IPS-18a (cell line): ENCODE measurements at regions not wholly inside any gene's neighbourhood (a gene's known extent, or its start where the extent isn't known, plus 50 kb on each side); places are given as distances from the start of the nearest gene placed in this dataset.
"Not testable (repeated sequence)": the region's sequence is repeated elsewhere in the genome, so short reads cannot be mapped to it uniquely, and the experiment has no call there.

ENCODE experiments used
- H3K27ac ChIP-seq: one replicate; pipeline ENCODE4 v1.5.1; 2013; ENCODE audit warnings: low read length
- H3K27me3 ChIP-seq: one replicate; pipeline ENCODE4 v1.6.1; 2013; ENCODE audit warnings: mild to moderate bottlenecking, low read length; ENCODE audit not compliant: control insufficient read depth, insufficient read depth
- H3K36me3 ChIP-seq: one replicate; pipeline ENCODE4 v1.6.1; 2013; ENCODE audit warnings: low read depth, low read length; ENCODE audit not compliant: control insufficient read depth
- H3K4me1 ChIP-seq: one replicate; pipeline ENCODE4 v1.6.1; 2013; ENCODE audit warnings: low read depth, low read length; ENCODE audit not compliant: control insufficient read depth
- H3K4me3 ChIP-seq: one replicate; pipeline ENCODE4 v1.5.1; 2013; ENCODE audit warnings: low read length
- H3K9ac ChIP-seq: one replicate; pipeline ENCODE4 v1.6.1; 2013; ENCODE audit warnings: mild to moderate bottlenecking, low read length, moderate library complexity
- H3K9me3 ChIP-seq: one replicate; pipeline ENCODE4 v1.6.1; 2013; ENCODE audit warnings: low read depth, low read length; ENCODE audit not compliant: control insufficient read depth

GRCh38 chr3:18558507-18558906 lies 133.4 kb upstream of the SATB1 start:
- no peaks in the 10 kb centered on the region for H3K27me3 ChIP-seq
- no peaks in the 10 kb centered on the region for H3K9me3 ChIP-seq
- peaks cover 5% of the 10 kb centered on the region for H3K4me1 ChIP-seq
- H3K4me3 ChIP-seq, result no peak overlapping the region
- no peak overlapping the region for H3K27ac ChIP-seq
- no peak overlapping the region for H3K9ac ChIP-seq
- no peaks in the 10 kb centered on the region for H3K36me3 ChIP-seq

- Histone ChIP-seq H3K9ac (no peak overlapping the region), H3K27ac (no peak overlapping the region), H3K4me1 (peaks cover 5% of the 10 kb centered on the region), H3K27me3 (no peaks in the 10 kb centered on the region), H3K9me3 (no peaks in the 10 kb centered on the region), H3K36me3 (no peaks in the 10 kb centered on the region), H3K4me3 (no peak overlapping the region)
These were observed 132.1 kb upstream of the SATB1 start for GRCh38 chr3:18557216-18557615.

- Histone ChIP-seq H3K36me3 (no peaks in the 10 kb centered on the region), H3K4me3 (no peak overlapping the region), H3K9me3 (no peaks in the 10 kb centered on the region), H3K27ac (no peak overlapping the region), H3K27me3 (no peaks in the 10 kb centered on the region), H3K9ac (no peak overlapping the region), H3K4me1 (peaks cover 5% of the 10 kb centered on the region)
These were observed 131.5 kb upstream of the SATB1 start for GRCh38 chr3:18556503-18557135.

GRCh38 chr3:18556001-18556408 lies 130.9 kb upstream of the SATB1 start:
- no peak overlapping the region for H3K27ac ChIP-seq

GRCh38 chr3:18552579-18553105 lies 127.5 kb upstream of the SATB1 start:
- not testable (repeated sequence) for H3K4me3 ChIP-seq, H3K36me3 ChIP-seq, H3K27ac ChIP-seq, H3K27me3 ChIP-seq, H3K4me1 ChIP-seq, H3K9me3 ChIP-seq, H3K9ac ChIP-seq

More at GRCh38 chr3:18556001-18556408, 130.9 kb upstream of the SATB1 start:
- Histone ChIP-seq H3K9me3 (no peaks in the 10 kb centered on the region), H3K27me3 (no peaks in the 10 kb centered on the region), H3K4me3 (no peak overlapping the region), H3K36me3 (no peaks in the 10 kb centered on the region), H3K4me1 (peaks cover 5% of the 10 kb centered on the region), H3K9ac (no peak overlapping the region)

GRCh38 chr3:18546632-18547031 lies 121.5 kb upstream of the SATB1 start:
- no peaks in the 10 kb centered on the region for H3K9me3 ChIP-seq
- H3K4me3 ChIP-seq, result no peak overlapping the region
- no peaks in the 10 kb centered on the region for H3K27me3 ChIP-seq
- no peak overlapping the region for H3K27ac ChIP-seq
- no peaks in the 10 kb centered on the region for H3K4me1 ChIP-seq
- H3K9ac ChIP-seq, result no peak overlapping the region
- no peaks in the 10 kb centered on the region for H3K36me3 ChIP-seq

GRCh38 chr3:18544146-18544545 lies 119.0 kb upstream of the SATB1 start:
- no peaks in the 10 kb centered on the region for H3K27me3 ChIP-seq
- H3K27ac ChIP-seq, result no peak overlapping the region
- H3K4me1 ChIP-seq, result no peaks in the 10 kb centered on the region
- H3K36me3 ChIP-seq, result no peaks in the 10 kb centered on the region
- no peak overlapping the region for H3K9ac ChIP-seq
- no peak overlapping the region for H3K4me3 ChIP-seq
- H3K9me3 ChIP-seq, result no peaks in the 10 kb centered on the region

- Histone ChIP-seq H3K36me3 (no peaks in the 10 kb centered on the region), H3K27me3 (no peaks in the 10 kb centered on the region), H3K9ac (no peak overlapping the region), H3K4me1 (no peaks in the 10 kb centered on the region), H3K9me3 (no peaks in the 10 kb centered on the region), H3K27ac (no peak overlapping the region), H3K4me3 (no peak overlapping the region)
These were observed 113.5 kb upstream of the SATB1 start for GRCh38 chr3:18538463-18539230.

GRCh38 chr3:18533039-18533438 lies 107.9 kb upstream of the SATB1 start:
- no peaks in the 10 kb centered on the region for H3K36me3 ChIP-seq
- no peak overlapping the region for H3K4me3 ChIP-seq
- H3K9ac ChIP-seq, result no peak overlapping the region
- no peak overlapping the region for H3K27ac ChIP-seq
- H3K9me3 ChIP-seq, result no peaks in the 10 kb centered on the region
- no peaks in the 10 kb centered on the region for H3K27me3 ChIP-seq
- H3K4me1 ChIP-seq, result no peaks in the 10 kb centered on the region

- Histone ChIP-seq H3K27me3 (no peaks in the 10 kb centered on the region), H3K36me3 (no peaks in the 10 kb centered on the region), H3K4me1 (no peaks in the 10 kb centered on the region), H3K9me3 (no peaks in the 10 kb centered on the region), H3K4me3 (no peak overlapping the region), H3K27ac (no peak overlapping the region), H3K9ac (no peak overlapping the region)
These were observed 106.5 kb upstream of the SATB1 start for GRCh38 chr3:18531662-18532061.

- H3K4me1 ChIP-seq, result no peaks in the 10 kb centered on the region
- no peak overlapping the region for H3K27ac ChIP-seq
These were observed 104.5 kb upstream of the SATB1 start for GRCh38 chr3:18529631-18530030.

GRCh38 chr3:18527691-18528090 lies 102.6 kb upstream of the SATB1 start:
- Histone ChIP-seq H3K36me3 (no peaks in the 10 kb centered on the region), H3K9ac (no peak overlapping the region), H3K4me1 (no peaks in the 10 kb centered on the region), H3K27ac (no peak overlapping the region), H3K4me3 (no peak overlapping the region), H3K9me3 (no peaks in the 10 kb centered on the region), H3K27me3 (no peaks in the 10 kb centered on the region)

More at GRCh38 chr3:18529631-18530030, 104.5 kb upstream of the SATB1 start:
- Histone ChIP-seq H3K9me3 (no peaks in the 10 kb centered on the region), H3K36me3 (no peaks in the 10 kb centered on the region), H3K4me3 (no peak overlapping the region), H3K27me3 (no peaks in the 10 kb centered on the region), H3K9ac (no peak overlapping the region)
